Liver (tissue), 7 donors: ENCODE measurements at regions not wholly inside any gene's neighbourhood (a gene's known extent, or its start where the extent isn't known, plus 50 kb on each side); places are given as distances from the start of the nearest gene placed in this dataset.
"Not testable (repeated sequence)": the region's sequence is repeated elsewhere in the genome, so short reads cannot be mapped to it uniquely, and the experiment has no call there.

Experiments
- DNase-seq: peaks from one replicate; pipeline ENCODE4 v3.0.0-alpha.2; 2017; ENCODE audit warnings: low spot score
- H3K27ac ChIP-seq, 2 donors: one replicate each; pipeline ENCODE4 v1.7.0; 2013; ENCODE audit warnings: inconsistent platforms in 2 of 2, low read length in 2 of 2, control low read depth in 1 of 2, low read depth in 1 of 2, mild to moderate bottlenecking in 1 of 2
- H3K27me3 ChIP-seq, 4 donors: one replicate each; pipeline versions ENCODE4 v1.6.1 to v1.7.0; 2013; ENCODE audit warnings: low read length in 3 of 4, inconsistent platforms in 1 of 4, mild to moderate bottlenecking in 1 of 4, moderate library complexity in 1 of 4; ENCODE audit not compliant: control insufficient read depth in 4 of 4, insufficient read depth in 4 of 4
- H3K36me3 ChIP-seq, 4 donors: one replicate each; pipeline versions ENCODE4 v1.6.1 to v1.7.0; 2013; ENCODE audit warnings: low read length in 3 of 4, mild to moderate bottlenecking in 3 of 4, low read depth in 1 of 4, moderate library complexity in 1 of 4; ENCODE audit not compliant: control insufficient read depth in 4 of 4, insufficient read depth in 3 of 4
- H3K4me1 ChIP-seq, 4 donors: one replicate each; pipeline versions ENCODE4 v1.6.1 to v1.7.0; 2013; ENCODE audit warnings: low read length in 3 of 4, mild to moderate bottlenecking in 3 of 4, moderate library complexity in 1 of 4; ENCODE audit not compliant: control insufficient read depth in 4 of 4, insufficient read depth in 4 of 4
- H3K4me3 ChIP-seq, 3 donors: one replicate each; pipeline versions ENCODE4 v1.6.1 to v1.7.0; 2013; ENCODE audit warnings: low read length in 3 of 3, control low read depth in 1 of 3, low read depth in 1 of 3, mild to moderate bottlenecking in 1 of 3
- H3K9ac ChIP-seq, 2 donors: one replicate each; pipeline ENCODE4 v1.7.0; 2013; ENCODE audit warnings: low read length in 2 of 2, mild to moderate bottlenecking in 2 of 2, moderate library complexity in 2 of 2, control low read depth in 1 of 2, low read depth in 1 of 2
- H3K9me3 ChIP-seq, 4 donors: one replicate each; pipeline versions ENCODE4 v1.6.1 to v1.7.0; 2013; ENCODE audit warnings: low read length in 3 of 4; ENCODE audit not compliant: control insufficient read depth in 4 of 4
- RAD21 ChIP-seq, 2 donors: IDR thresholded peaks; 2 replicates each; pipeline ENCODE4 v1.6.1; 2016; ENCODE audit warnings: antibody characterized with exemption in 2 of 2, mild to moderate bottlenecking in 2 of 2
- WGBS: extraction: QIAGEN DNeasy Blood & Tissue Kit; methylation state at CpG from one replicate; pipeline ENCODE4 v1.1.7; 2013; 5-methylcytosine and 5-hydroxymethylcytosine counted together
- donor health status: healthy.
- donor health status: healthy.
- donor health status: healthy.
- donor health status: healthy.

GRCh38 chr2:110394769-110395168 is 77.8 kb downstream of the LIMS4 start:
- H3K9me3 ChIP-seq, H3K4me3 ChIP-seq, H3K9ac ChIP-seq, H3K27ac ChIP-seq, DNase-seq, H3K4me1 ChIP-seq, H3K27me3 ChIP-seq, H3K36me3 ChIP-seq: not testable (repeated sequence)
- 86% methylated on average over 1 of the region's 2 CpGs for WGBS

- not testable (repeated sequence) for H3K36me3 ChIP-seq, DNase-seq, H3K27me3 ChIP-seq, H3K27ac ChIP-seq, H3K9me3 ChIP-seq, H3K4me1 ChIP-seq, H3K9ac ChIP-seq, H3K4me3 ChIP-seq
- 94% methylated on average over 5 of the region's 8 CpGs for WGBS
These were observed 80.2 kb downstream of the LIMS4 start for GRCh38 chr2:110392366-110392765.

GRCh38 chr2:110391035-110391418 is 81.6 kb downstream of the LIMS4 start:
- 91% methylated on average over 4 of the region's 5 CpGs for WGBS
- H3K27me3 ChIP-seq, H3K4me3 ChIP-seq, H3K27ac ChIP-seq, H3K9ac ChIP-seq, H3K36me3 ChIP-seq, H3K9me3 ChIP-seq, H3K4me1 ChIP-seq, DNase-seq: not testable (repeated sequence)

- WGBS, result 70% methylated on average over 5 of the region's 7 CpGs
- peak in 1 of 2 donors; percentile 14 for TF ChIP-seq RAD21 (IDR thresholded peaks at IDR 0.05)
- H3K9ac ChIP-seq, H3K4me1 ChIP-seq, H3K27me3 ChIP-seq, DNase-seq, H3K4me3 ChIP-seq, H3K9me3 ChIP-seq, H3K36me3 ChIP-seq, H3K27ac ChIP-seq: not testable (repeated sequence)
These were observed 82.1 kb downstream of the LIMS4 start for GRCh38 chr2:110390351-110391034.

- H3K9me3 ChIP-seq, H3K36me3 ChIP-seq, H3K27ac ChIP-seq, H3K4me1 ChIP-seq, DNase-seq, H3K4me3 ChIP-seq, H3K9ac ChIP-seq, H3K27me3 ChIP-seq: not testable (repeated sequence)
- 91% methylated on average over 6 of the region's 12 CpGs for WGBS
These were observed 85.6 kb downstream of the LIMS4 start for GRCh38 chr2:110387044-110387443.

GRCh38 chr2:110386546-110386945 is 86.1 kb downstream of the LIMS4 start:
- 89% methylated on average over 7 of the region's 10 CpGs for WGBS
- H3K4me3 ChIP-seq, H3K27ac ChIP-seq, DNase-seq, H3K9me3 ChIP-seq, H3K4me1 ChIP-seq, H3K27me3 ChIP-seq, H3K9ac ChIP-seq, H3K36me3 ChIP-seq: not testable (repeated sequence)

- not testable (repeated sequence) for H3K36me3 ChIP-seq, H3K9ac ChIP-seq, H3K9me3 ChIP-seq, H3K4me1 ChIP-seq, H3K4me3 ChIP-seq, H3K27ac ChIP-seq, DNase-seq, H3K27me3 ChIP-seq
- no CpG with 5 or more reads among the region's 13 CpGs for WGBS
These were observed 87.9 kb downstream of the LIMS4 start for GRCh38 chr2:110384736-110385119.

- not testable (repeated sequence) for H3K4me3 ChIP-seq, H3K9ac ChIP-seq, H3K9me3 ChIP-seq, H3K36me3 ChIP-seq, H3K27ac ChIP-seq, DNase-seq, H3K27me3 ChIP-seq, H3K4me1 ChIP-seq
- WGBS, result no CpG with 5 or more reads among the region's 50 CpGs
These were observed 88.4 kb downstream of the LIMS4 start for GRCh38 chr2:110384109-110384735.
